CD4-positive, alpha-beta T cell treated with Interleukin-10 for 1 hour (primary cell): ENCODE measurements at regions not wholly inside any gene's neighbourhood (a gene's known extent, or its start where the extent isn't known, plus 50 kb on each side); places are given as distances from the start of the nearest gene placed in this dataset.
"Not testable (repeated sequence)": the region's sequence is repeated elsewhere in the genome, so short reads cannot be mapped to it uniquely, and the experiment has no call there.

Source experiments
- DNase-seq: peaks from one replicate; pipeline ENCODE4 v3.0.0-alpha.2; 2020

DNA sequence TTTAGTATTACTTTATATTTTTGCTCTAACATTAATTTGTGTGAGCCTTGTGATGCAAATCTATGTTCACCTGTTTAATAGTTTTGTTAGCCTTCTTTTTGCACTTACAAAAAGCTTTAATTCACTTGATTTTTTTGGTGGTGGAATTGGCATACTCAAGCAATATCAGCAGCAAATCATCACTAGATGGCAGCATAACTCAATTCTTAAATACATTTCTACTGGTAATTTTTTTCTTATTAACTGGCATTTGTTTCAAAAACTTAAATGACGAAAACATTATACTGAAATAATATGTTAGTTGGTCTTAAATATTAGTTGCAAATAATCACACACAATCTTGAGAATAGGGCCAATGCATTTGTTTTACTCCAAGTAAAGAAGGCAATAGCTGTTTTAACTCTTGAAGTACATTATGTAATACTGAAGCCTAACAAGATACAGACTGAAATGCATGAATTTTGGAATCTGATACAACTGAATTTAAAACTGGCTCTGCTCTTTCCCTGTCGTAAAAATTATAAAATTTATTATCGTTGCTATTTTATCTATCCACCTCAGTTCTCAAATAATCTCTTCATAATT lies 151.5 kb downstream of the ATXN7L3B start:
- DNase-seq = peak; percentile 34

DNA sequence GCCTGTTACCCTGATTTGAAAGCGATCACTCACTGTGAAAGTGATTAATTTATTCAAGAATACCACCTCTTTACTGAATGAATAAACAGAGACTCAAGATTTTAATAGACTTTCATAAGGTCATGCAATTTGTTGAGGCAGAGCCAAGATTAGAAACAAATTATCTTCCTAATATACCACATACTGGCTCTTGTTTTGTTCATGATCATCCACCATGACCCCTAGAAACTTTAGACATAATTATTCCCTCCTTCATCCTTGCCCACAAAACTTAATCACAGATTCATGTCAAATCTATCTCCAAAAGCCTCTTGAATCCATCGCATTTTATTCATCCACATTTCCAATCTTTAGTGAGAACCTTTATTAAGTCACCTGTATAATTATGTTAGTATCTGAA lies 152.3 kb downstream of the ATXN7L3B start:
- no peak for DNase-seq

DNA sequence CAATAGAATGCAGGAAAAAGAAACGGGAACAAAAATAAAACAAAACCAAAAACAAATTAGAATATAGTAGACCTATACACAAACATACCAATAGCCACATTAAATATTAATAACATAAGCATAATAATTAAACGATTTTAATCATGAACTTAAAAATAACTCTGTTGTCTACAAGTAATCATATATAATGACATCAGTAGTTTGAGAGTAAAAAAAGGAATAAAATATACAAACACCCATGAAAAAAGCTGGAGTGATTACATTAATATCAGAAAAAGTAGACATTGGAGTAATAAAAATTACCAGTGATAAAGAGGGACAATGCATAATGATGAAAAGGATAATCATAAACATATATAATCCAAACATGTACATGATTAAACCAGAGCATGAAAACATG lies 181.8 kb downstream of the ATXN7L3B start:
- no peak for DNase-seq

DNA sequence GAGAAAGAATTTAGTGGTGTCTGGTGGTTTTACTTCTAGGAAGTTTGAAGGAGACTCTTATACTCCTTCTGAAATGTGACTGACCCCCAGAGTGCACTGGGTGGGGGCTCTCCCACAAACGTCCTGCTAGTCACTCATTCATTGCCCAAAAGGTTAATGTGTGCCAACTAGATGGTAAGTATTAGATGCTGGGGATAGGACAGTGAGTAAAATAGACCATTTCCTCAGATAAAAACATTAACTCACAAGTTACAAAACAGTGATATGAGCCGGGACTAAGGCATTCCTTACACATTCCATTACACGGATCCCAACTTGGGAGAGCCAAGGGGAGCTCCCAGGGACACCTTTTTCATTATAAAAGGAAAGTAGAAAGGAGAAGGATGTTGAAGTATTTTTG lies 185.1 kb downstream of the ATXN7L3B start:
- no peak for DNase-seq

DNA sequence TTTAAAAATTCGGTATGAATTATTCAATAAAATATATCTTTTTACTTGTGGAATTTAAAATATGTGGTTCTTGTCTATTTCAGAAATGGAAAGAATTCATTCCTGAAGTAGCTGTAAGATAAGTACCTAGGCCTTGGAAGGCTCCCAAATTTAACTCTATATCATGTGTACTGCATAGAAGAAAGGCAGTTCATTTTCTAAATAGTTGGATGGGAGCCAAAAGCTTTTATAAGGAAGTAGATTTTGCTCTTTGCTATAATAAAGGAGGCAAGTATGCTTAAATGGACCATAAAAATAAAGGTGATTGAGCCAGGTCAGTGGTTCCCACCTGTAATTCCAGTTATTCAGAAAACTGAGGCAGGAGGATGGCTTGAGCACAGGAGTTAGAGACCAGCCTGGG lies 187.5 kb downstream of the ATXN7L3B start:
- DNase-seq = no peak

DNA sequence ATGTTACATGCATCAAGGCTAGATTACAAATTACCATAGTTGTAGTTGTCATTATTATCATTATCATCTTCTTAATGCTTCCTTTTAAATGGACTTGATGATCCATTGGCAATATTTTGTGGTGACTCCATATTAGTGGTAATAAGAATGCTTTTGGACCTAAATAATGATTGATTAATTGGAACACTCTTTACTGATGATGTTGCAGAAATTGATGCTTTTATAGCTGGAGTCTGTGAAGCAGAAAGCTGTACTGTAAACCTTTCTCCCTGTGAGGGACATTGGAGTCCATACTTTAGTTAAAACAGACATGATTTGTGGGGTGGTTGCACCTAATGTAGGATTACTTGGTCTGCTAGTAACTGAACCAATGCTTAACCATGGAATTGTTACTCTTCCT lies 190.4 kb downstream of the ATXN7L3B start:
- no peak for DNase-seq

DNA sequence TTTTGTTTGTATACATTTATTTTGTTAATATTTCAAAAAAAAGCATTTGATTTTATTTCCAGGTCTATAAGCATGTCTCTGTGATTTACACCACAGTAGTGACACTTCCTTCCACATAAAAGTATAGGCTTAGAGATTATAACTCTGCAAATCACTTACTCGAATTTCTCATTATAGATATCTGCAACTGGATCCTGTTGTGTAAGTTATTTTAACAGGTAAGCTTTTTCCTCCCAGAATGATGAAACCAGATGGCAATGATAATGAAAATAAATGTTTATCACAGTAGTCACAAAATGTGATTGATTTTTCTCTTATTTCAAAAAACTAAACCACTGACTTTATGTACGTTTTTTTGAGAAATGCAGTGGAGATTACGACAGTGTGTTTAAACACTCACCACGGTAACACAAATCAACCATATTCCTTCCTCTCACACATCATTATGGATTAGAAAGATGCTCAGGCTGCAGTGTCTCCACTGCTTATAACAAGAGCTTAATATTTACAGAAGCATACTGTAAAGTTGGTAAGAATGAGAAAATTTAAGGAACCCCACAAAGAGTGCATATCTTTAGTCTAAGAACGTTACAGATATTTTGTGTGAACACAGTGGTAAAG lies 194.6 kb downstream of the ATXN7L3B start:
- DNase-seq = no peak

DNA sequence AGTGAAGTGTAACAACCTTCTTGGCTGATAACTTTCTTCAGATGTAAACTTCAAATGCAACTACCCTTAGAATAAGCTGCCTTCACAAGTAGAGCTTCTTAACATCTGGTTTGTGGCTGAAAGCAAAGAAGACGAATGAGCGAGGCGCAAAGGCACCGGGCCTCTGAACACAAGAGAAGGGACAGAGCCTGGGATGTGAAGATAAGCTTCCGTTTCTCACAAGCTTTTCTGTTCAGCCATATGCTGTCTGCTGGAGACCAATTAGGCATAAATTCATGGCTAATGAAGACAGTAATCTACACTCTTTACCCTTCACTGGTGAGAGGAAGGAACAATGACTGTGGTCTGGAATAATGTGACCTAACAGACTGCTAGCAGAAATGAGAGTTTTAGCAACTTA lies 195.2 kb downstream of the ATXN7L3B start:
- DNase-seq = no peak

DNA sequence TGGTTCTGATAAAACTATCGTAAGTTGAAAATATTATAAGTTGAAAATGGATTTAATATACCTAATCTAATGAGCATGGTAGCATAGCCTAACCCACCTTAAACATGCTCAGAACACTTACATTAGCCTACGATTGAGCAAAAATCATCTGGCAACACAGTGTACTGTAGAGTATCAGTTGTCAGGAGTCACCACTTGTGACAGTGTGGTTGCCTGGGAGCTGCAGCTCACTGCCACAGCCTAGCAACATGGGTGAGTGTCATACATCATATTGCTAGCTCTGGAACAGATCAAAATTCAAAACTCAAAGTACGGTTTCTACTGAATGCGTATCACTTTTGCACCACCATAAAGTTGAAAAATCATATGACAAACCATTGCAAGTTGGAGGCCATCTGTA lies 203.5 kb downstream of the ATXN7L3B start:
- no peak for DNase-seq

DNA sequence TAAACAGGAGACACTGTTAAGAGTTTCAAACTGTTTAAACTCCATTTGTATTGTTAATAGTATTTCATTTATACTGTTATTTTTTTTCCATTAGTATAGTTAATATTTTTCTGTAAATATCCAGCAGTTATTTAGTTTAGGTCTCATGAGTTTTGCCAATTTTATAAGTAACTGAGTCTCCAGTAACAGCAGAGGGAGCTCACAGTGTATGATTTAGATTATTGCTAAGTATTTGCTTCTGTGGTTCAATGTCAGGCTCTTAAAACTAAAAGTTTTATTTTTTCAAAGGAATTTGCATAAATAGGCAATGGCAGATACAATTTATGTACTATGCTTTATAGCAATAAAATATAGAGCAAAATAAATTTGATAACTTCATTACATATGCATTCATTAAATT lies 209.7 kb downstream of the ATXN7L3B start:
- DNase-seq = peak; percentile 3

DNA sequence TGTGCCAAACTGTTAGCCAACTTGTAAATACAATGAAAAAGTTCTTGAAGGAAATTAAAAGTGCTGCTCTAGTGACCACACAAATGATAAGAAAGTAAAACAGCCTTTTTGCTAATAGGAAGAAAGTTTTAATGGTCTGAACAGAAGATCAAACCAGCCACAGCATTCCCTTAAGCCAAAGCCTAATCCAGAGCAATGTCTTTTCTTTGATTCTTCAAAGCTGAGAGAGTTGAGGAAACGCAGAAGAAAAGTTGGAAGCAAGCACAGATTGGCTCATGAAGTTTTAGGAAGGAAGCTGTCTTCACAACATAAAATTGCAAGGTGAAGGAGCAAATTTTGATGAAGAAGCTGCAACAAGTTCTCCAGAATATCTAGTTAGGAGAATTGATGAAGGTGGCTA lies 213.8 kb downstream of the ATXN7L3B start:
- DNase-seq = no peak

DNA sequence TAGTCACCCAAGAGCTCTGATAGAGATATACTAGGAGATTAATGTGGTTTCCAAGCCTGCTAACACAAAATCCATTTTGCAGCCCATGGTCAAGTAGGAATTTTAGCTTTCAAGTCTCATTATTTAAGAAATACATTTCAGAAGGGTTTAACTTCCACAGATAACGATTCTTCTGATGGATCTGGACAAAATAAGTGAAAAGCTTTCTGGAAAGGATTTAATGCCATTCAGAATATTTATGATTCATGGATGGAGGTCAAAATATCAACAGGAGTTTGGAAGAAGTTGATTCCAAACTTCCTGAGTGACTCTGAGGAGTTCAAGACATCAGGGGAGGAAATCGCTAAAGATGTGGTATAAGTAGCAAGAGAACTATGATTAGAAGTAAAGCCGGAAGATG lies 214.6 kb downstream of the ATXN7L3B start:
- DNase-seq = no peak

DNA sequence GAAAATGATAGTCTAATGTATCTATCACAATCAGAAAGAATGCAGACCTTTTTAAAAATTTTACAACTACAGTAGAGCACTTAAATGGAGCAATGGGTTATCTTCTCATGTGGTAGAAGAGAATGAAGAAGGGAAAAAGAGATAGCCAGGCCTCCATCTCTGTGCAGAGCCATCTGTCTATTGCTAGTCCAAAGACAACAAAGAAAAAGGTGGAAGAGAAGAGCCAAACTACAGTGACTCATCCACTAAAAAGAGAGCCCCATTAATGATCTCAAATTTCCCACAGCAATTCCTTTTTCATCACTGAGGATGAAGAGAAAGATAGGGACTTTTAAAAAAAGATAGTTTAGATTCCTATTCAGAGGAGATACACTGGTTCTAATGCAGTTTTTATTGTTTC lies 232.9 kb downstream of the ATXN7L3B start:
- DNase-seq = no peak

DNA sequence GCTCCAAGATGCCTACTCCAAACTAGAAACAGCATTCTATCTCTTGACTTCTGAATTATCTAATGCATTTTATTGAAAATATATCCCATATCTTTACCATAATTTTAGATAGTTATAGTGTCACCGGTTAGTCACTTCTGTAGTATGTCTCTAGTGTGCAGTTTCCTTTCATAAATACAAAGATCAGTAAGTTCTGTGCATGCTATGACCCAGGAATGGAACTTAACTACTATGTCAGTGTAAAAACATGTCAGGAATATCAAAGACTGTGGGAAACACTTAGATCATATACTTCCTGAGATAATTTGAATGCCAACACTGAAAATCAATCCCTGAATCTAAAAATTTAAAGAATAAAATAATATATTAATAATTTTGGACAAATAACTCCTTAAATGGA lies 237.6 kb downstream of the ATXN7L3B start:
- DNase-seq = no peak

DNA sequence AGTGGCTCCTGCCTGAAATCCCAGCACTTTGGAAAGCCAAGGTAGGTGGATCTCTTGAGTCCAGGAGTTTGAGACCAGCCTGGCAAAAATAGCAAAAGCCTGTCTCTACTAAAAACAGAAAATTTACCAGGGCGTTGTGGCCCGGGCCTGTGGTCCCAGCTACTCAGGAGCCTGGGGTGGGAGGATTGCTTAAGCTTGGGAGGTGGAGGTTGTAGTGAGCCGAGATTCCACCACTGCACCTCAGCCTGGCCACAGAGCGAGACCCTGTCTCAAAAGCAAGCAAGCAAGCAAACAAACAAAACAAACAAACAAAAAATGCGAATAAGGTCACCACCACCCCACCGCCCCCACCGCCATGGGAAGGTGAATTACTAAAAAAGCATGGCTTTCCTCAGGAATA lies 238.7 kb downstream of the ATXN7L3B start:
- DNase-seq = no peak

DNA sequence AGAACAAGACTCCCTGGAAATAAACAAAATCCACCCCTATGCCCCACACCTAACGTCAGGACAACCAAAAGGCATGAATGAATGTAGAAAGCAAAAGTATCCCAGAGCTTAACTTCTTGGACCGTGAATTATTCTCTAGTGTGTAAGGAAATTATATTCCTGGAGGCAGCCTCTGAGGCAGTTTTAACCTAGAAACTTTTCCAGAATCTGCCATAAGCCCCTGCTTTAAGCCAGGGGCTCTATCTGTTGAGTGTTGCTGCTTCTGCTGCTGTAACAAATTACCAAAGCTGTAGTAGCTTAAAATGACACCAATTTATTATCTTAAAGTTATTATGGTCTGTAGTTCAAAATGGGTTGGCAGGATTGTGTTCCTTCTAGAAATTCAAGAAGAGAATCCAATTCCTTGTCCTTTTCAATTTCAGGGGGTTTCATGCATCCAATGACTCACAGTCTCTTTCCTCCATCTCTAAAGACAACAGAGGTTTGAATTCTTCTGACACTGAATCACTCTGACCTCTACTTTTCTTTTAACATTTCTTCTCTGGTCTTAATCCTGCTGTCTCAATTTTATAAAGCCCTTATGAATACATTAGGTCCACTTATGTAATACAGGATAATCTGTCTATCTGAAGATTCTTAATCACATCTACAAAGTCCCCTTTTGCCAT lies 242.7 kb downstream of the ATXN7L3B start:
- DNase-seq = no peak

DNA sequence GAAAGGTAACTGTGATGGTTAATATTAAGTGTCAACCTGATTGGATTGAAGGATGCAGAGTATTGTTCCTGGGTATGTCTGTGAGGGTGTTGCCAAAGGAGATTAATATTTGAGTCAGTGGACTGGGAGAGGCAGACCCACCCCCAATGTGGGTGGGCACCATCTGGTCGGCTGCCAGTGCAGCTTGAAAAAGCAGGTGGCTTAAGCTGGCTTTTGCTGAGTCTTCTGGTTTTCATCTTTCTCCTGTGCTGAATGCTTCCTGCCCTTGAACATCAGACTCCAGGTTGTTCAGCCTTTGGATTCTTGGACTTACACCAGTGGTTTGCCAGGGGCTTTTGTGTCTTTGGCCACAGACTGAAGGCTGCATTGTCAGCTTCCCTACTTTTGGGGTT lies 243.2 kb downstream of the ATXN7L3B start:
- DNase-seq = not testable (repeated sequence)

DNA sequence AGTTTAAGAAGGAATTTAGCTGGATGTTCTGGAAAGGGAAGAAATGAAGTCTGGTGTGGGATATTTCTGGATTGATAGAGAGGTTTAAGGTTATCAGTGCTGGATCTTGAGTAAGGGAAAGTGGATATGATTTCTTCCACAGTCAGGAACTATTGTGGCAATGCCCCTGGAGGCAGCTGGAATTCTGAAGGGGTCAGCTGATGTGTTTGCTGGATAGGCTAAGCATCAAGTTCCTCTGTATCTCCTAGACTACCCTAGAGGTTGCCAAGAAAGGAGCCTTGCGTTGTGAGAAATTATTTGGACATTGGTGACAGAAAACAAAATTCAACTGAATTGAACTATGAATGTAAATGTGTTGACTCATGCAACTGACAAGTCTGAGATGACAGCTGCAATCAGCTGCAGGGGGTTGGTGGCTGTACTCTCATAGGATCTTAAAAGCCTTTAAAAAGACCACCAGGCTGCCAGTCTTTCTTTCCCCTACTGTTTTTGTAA lies 244.4 kb downstream of the ATXN7L3B start:
- DNase-seq = no peak

DNA sequence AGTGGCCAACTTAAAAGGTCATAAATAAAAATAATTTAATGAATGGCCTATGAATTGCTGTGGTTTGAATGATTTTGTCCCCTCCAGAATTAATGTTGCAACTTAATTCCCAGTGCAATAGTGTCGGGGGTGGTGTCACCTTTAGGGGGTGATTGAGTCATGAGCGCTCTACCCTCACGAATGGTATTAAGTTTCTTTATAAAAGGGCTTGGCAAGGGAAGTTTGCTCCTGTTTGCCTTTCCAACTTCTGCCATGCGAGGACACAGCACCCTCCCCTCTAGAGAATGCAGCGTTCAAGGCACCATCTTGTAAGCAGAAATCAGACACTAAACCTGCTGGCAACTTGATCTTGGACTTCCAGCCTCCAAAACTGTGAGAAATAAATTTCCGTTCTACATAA lies 253.3 kb downstream of the ATXN7L3B start:
- DNase-seq = no peak

DNA sequence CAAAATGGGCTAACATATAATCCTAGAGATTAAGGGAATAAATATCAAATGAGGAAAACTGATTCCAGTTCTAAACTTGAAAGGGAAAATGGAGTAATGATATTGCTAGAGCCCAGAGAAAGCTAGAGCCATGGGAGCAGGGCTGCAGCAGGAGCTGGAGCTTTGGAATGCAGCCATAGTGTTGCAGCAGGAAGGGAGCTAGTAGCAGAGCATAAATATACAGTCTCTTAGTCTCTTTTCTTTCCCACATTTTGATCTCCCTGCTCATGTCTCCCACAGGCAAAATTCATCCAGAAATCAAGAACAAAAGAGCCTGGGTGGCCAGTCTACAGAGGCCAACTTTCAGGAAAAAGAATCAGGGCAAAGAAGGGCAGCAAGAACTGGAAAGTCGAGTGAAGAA lies 253.7 kb downstream of the ATXN7L3B start:
- DNase-seq = no peak

DNA sequence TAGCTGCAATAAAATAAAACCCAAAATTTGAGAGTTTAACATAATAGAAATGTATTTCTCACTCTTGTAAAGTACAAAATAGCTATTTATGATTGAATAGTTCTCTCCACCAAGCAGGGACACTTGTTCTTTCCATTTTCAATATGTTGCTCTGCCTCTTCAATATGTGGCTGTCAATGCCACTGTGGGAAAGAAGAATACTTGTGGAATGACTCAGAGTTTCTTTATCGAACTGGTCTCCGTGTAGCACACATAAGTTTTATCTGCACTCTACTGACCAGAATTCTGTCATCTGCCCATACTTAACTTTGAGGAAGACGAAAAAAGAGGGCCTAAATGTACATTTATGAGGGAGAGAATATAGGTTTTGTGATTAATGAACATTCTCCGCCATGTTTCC lies 256.9 kb downstream of the ATXN7L3B start:
- no peak for DNase-seq

DNA sequence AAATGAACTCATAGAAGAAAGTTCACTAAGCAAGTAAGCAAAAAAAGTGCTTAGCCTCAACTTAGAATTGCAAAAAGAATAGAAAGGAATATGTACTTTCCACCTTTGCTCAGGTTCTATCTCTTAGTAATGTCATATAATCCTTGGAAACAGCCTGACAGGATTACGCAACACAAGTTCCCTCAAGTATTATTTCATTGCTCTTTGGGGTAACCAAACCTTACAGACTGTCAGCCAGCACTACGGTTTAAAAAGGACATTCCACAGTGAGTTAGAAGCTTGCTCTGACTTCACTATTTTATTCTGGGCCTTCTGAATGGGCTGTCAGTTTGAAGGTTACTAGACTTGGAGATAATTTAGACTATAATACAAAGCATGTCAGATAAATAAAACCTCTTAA lies 264.0 kb downstream of the ATXN7L3B start:
- no peak for DNase-seq

DNA sequence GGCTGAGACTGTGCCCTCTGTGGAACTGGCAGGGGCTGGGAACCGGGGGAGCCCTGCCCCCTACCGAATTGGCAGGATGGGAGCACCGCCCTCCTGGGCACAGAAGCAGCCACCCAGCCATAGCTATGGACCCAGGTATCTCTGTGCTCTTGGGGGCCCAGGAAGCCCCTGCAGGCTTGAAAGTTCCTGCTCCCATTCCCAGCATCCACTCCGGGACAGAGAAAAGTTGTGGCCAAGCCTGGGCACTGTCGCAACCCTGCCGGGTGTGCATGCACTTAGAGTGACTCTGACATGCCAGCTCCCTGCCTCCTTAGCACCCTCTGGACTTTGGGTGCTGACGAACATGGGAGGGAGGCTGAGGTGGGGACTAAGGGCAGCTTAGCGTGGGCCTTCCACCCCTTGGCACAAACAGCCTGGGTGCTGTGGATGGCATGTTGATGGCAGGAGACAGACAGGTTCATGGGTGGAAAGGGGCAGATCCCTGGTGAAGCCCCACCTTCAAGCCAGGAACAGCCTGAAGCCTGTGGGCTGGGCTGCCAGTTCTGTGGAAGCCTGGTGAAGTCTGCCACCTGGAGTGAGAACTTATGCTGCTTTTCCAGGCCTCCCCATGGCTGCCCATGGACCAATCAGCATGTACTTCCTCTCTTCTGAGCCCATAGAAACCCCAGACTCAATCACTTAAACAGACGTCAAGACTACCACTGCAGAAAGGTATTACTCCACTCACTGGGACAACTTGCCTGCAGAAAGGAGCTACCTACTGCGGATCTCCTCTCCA lies 279.0 kb downstream of the ATXN7L3B start:
- DNase-seq = no peak

DNA sequence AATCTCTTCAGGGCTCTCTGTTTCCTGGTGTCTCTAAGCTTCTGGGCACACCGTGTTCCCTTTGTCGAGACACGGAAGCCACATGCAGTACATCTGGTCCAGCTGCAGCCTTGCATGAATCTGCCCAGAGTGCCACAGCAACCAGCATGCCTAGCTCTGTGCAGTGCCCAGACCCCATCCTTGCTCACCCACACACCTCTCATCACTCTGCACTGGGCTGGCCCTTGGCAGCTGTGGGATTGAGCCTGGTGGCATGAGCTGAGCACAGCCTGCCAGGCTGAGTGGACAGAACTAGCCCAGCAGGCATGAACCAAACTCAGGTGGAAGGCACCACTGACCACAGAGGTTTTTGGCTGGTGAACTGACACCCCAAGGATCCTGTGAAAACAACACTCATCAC lies 279.9 kb downstream of the ATXN7L3B start:
- DNase-seq = no peak
